OCI-LY7 (cell line): ENCODE measurements at regions not wholly inside any gene's neighbourhood (a gene's known extent, or its start where the extent isn't known, plus 50 kb on each side); places are given as distances from the start of the nearest gene placed in this dataset.

Source experiments
- EZH2phosphoT487 ChIP-seq: fragments of 200-600 bp; sonication (generic); IDR thresholded peaks from 2 replicates; pipeline ENCODE4 v1.6.1; 2018; ENCODE audit warnings: low read depth, borderline replicate concordance, mild to moderate bottlenecking, mixed run types, antibody characterized with exemption, low read length, moderate library complexity, mixed read lengths
- TF ChIP-seq, protein P1 (sequence below): fragments of 200-600 bp; sonication (generic); conservative IDR thresholded peaks from 2 replicates; pipeline ENCODE4 v1.5.1; 2014; ENCODE audit warnings: mild to moderate bottlenecking, antibody characterized with exemption, low read length, moderate library complexity, mixed read lengths

DNA sequence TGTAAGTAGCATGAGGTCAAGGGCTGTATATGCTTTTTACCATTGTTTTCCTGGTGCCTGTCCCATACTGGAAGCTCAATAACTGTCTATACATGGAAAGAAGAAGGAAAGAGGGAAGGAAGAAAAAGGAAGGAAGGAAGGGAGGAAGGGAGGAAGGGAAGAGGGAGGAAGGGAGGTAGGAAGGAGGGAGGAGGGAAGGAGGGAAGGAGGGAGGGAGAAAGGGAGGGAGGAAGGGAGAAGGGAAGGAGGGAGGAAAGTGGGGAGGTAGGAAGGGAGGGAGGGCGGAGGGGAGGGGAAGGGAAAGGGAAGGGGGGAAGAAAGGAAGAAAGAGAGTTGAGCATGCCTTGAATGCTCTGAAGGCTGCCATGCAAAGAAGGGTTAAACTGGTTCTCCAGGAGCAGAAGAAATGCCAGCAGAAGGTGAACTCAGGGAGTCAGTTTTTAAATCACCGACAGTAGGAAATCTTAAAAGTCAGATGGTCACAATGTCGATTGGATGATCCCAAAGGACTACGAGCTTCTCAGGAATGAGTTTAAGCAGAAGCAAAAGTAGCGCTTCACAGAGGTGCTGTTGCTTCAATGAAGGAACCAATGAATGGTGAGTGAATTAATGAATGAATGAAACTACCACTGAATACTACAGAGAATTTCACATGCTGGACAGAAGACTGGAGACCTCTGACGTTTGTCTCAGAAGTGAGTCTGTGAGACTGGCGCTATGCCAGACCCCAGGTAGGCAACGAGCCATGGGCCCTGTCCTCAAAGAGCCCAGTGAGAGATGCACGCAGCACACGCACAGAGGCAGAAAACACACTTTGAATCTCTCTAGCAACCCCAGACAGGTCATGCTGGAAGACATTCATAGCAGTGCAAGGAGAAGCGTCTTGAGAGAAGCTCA, 117.6 kb downstream of the MRPL14 start:
- TF ChIP-seq, protein P1, sequence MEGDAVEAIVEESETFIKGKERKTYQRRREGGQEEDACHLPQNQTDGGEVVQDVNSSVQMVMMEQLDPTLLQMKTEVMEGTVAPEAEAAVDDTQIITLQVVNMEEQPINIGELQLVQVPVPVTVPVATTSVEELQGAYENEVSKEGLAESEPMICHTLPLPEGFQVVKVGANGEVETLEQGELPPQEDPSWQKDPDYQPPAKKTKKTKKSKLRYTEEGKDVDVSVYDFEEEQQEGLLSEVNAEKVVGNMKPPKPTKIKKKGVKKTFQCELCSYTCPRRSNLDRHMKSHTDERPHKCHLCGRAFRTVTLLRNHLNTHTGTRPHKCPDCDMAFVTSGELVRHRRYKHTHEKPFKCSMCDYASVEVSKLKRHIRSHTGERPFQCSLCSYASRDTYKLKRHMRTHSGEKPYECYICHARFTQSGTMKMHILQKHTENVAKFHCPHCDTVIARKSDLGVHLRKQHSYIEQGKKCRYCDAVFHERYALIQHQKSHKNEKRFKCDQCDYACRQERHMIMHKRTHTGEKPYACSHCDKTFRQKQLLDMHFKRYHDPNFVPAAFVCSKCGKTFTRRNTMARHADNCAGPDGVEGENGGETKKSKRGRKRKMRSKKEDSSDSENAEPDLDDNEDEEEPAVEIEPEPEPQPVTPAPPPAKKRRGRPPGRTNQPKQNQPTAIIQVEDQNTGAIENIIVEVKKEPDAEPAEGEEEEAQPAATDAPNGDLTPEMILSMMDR = no peak
- no peak for TF ChIP-seq EZH2phosphoT487
